Kidney (tissue), 13 donors: ENCODE measurements at regions not wholly inside any gene's neighbourhood (a gene's known extent, or its start where the extent isn't known, plus 50 kb on each side); places are given as distances from the start of the nearest gene placed in this dataset.
"Not testable (repeated sequence)": the region's sequence is repeated elsewhere in the genome, so short reads cannot be mapped to it uniquely, and the experiment has no call there.

Experiments used
- DNase-seq, 5 donors: peaks; one replicate each; pipeline ENCODE4 v3.0.0-alpha.2; 2013 to 2020
- FAIRE-seq: peaks from 2 replicates; lab custom pipeline; 2012; peaks lifted over from hg19 to GRCh38; lab: Jason Lieb, UNC
- H3K27ac ChIP-seq, 2 donors: one replicate each; pipeline ENCODE4 v1.7.0; 2013; ENCODE audit warnings: low read depth in 2 of 2, low read length in 2 of 2, inconsistent platforms in 1 of 2
- H3K27me3 ChIP-seq: one replicate; pipeline ENCODE4 v1.7.1; 2013; ENCODE audit warnings: low read length, inconsistent platforms; ENCODE audit not compliant: control insufficient read depth, insufficient read depth
- H3K36me3 ChIP-seq, 3 donors: one replicate each; pipeline versions ENCODE4 v1.7.0 to v1.7.1; 2013; ENCODE audit warnings: low read length in 3 of 3, control low read depth in 1 of 3, inconsistent platforms in 1 of 3; ENCODE audit not compliant: insufficient read depth in 3 of 3, control insufficient read depth in 2 of 3
- H3K4me1 ChIP-seq, 3 donors: one replicate each; pipeline versions ENCODE4 v1.7.0 to v1.7.1; 2013; ENCODE audit warnings: low read length in 3 of 3, inconsistent platforms in 1 of 3, low read depth in 1 of 3; ENCODE audit not compliant: control insufficient read depth in 2 of 3, insufficient read depth in 2 of 3
- H3K4me3 ChIP-seq, 3 donors: one replicate each; pipeline versions ENCODE4 v1.7.0 to v1.8.1; 2013; ENCODE audit warnings: low read length in 3 of 3, control low read depth in 1 of 3, inconsistent platforms in 1 of 3
- H3K9ac ChIP-seq, 3 donors: one replicate each; pipeline versions ENCODE4 v1.7.0 to v1.7.1; 2013; ENCODE audit warnings: low read length in 3 of 3, control low read depth in 1 of 3, inconsistent platforms in 1 of 3
- H3K9me3 ChIP-seq, 3 donors: one replicate each; pipeline versions ENCODE4 v1.7.0 to v1.7.1; 2013; ENCODE audit warnings: low read length in 3 of 3, control low read depth in 1 of 3, inconsistent platforms in 1 of 3; ENCODE audit not compliant: control insufficient read depth in 2 of 3, insufficient read depth in 1 of 3
- CTCF ChIP-seq: IDR thresholded peaks from 3 replicates; pipeline ENCODE4 v1.5.1; 2012; ENCODE audit warnings: mild to moderate bottlenecking, moderate library complexity, borderline replicate concordance; ENCODE audit not compliant: insufficient read depth; ENCODE audit errors: extremely low read depth
- intact Hi-C: fragments of 100-400 bp; cut with DNase I; formaldehyde crosslinking; loops from one replicate; pipeline ENCODE4 v1.11.1; 2022
- donor health status: control.
- donor health status: control.
- donor health status: control.
- donor health status: control.
- donor health status: control.
- donor health status: DM: yes; HTN: yes; CAD: no.
- donor health status: Normal renal cell carcinoma (clear cell type).

DNA sequence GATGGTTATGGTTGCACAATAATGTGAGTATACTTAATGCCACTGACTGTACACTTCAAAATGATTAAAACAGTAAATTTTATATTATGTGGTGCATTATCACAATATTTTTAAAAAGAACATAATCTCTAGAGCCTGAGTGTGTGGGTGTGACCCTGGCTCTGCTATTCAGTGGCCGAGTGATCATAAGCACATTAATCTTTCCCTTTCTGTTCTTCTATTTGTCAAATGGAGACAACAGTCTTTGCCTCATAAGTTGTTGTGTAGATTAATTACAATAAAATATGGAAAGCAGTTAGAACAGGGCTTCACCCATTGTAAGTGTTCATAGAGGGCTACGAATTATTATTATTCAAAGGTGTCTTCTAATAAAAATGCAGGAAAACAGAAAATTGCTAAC lies 548.6 kb downstream of the HTR1B start:
- H3K27me3 ChIP-seq, result no peaks in the 10 kb centered on the region
- no peak for TF ChIP-seq CTCF
- H3K36me3 ChIP-seq, result no peaks in the 10 kb centered on the region
- no peak overlapping the region for H3K27ac ChIP-seq
- H3K9ac ChIP-seq, result no peak overlapping the region
- FAIRE-seq (no peak), DNase-seq (no peak)
- no peak overlapping the region for H3K4me3 ChIP-seq
- H3K9me3 ChIP-seq, result no peaks in the 10 kb centered on the region
- intact Hi-C loops, result no loop called here
- no peaks in the 10 kb centered on the region for H3K4me1 ChIP-seq

GRCh38 chr6:76905541-76905940 lies 557.8 kb downstream of the HTR1B start:
- H3K36me3 ChIP-seq, H3K27me3 ChIP-seq, H3K4me3 ChIP-seq, intact Hi-C loops, H3K27ac ChIP-seq, DNase-seq, H3K4me1 ChIP-seq, FAIRE-seq, H3K9ac ChIP-seq, H3K9me3 ChIP-seq: not testable (repeated sequence)

- Histone ChIP-seq H3K27ac (no peak overlapping the region), H3K27me3 (no peaks in the 10 kb centered on the region), H3K9me3 (peaks cover 0 to 2% (median 0%) of the 10 kb centered on the region in 3 donors), H3K4me1 (no peaks in the 10 kb centered on the region), H3K9ac (no peak overlapping the region), H3K4me3 (no peak overlapping the region), H3K36me3 (no peaks in the 10 kb centered on the region)
- TF ChIP-seq CTCF, result no peak
- intact Hi-C loops, result no loop called here
- FAIRE-seq, result no peak
- DNase-seq, result no peak
Measured at GRCh38 chr6:76892542-76892941, 570.7 kb downstream of the HTR1B start.

DNA sequence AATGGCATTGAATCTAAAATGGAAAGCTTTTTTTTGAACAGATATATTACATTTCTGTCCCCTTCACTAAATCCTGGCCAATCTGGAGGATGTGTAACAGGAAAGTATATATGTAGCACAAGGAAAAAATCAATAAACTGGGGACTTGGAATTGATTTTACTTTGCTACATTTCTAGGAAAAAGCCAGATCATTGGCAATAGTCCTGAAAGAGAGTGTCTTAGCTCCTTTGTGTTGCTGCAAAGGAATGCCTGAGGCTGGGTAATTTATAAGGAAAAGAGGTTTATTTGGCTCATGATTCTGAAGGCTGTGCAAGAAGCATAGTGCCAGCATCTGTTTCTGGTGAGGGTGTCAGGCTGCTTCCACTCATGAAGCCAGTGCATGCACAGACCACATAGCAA lies 574.9 kb downstream of the HTR1B start:
- FAIRE-seq (no peak), DNase-seq (no peak)
- peaks cover 0 to 2% (median 0%) of the 10 kb centered on the region in 3 donors for H3K9me3 ChIP-seq
- no peak overlapping the region for H3K9ac ChIP-seq
- H3K36me3 ChIP-seq, result no peaks in the 10 kb centered on the region
- no peak for TF ChIP-seq CTCF
- no peak overlapping the region for H3K4me3 ChIP-seq
- no peaks in the 10 kb centered on the region for H3K27me3 ChIP-seq
- no peaks in the 10 kb centered on the region for H3K4me1 ChIP-seq
- H3K27ac ChIP-seq, result no peak overlapping the region
- intact Hi-C loops, result no loop called here
